GM10248 (cell line): ENCODE measurements at regions not wholly inside any gene's neighbourhood (a gene's known extent, or its start where the extent isn't known, plus 50 kb on each side); places are given as distances from the start of the nearest gene placed in this dataset.

Experiments used
- CTCF ChIA-PET: fragments of 300-600 bp; sonication (Branson Sonifier 250); formaldehyde crosslinking; extraction: SDS; loops from one replicate; lab custom pipeline; 2021; ENCODE audit warnings: antibody characterized with exemption; lab: Yijun Ruan, JAX
- POLR2A ChIA-PET: fragments of 350-650 bp; sonication (Branson Sonifier 250); formaldehyde crosslinking; extraction: SDS; loops from one replicate; lab custom pipeline; 2020; ENCODE audit warnings: antibody characterized with exemption; lab: Yijun Ruan, JAX
- DNase-seq: peaks from one replicate; pipeline ENCODE4 v3.0.0; 2012; ENCODE audit errors: extremely low spot score
- CTCF ChIP-seq: IDR thresholded peaks from 2 replicates; pipeline ENCODE4 v1.5.1; 2012; ENCODE audit warnings: mild to moderate bottlenecking, low read depth; ENCODE audit errors: extremely low read depth, missing control alignments, control extremely low read depth

GRCh38 chr2:60273836-60274235 lies 279.6 kb downstream of the BCL11A start:
- CTCF ChIA-PET, result interaction anchor here (1.4 kb wide), 1 partner anchor 38 kb away, joined by 3 read pairs; no protein-coding TSS in a partner anchor
- TF ChIP-seq CTCF, result no peak
- no peak for DNase-seq
- POLR2A ChIA-PET, result no interaction called here

- ChIA-PET POLR2A (no interaction called here), CTCF (no interaction called here)
- no peak for TF ChIP-seq CTCF
- DNase-seq, result no peak
Measured at GRCh38 chr2:60271713-60272112, 281.7 kb downstream of the BCL11A start.

- ChIA-PET CTCF (no interaction called here), POLR2A (no interaction called here)
- DNase-seq, result no peak
- TF ChIP-seq CTCF, result no peak
Measured at GRCh38 chr2:60271131-60271530, 282.3 kb downstream of the BCL11A start.

- no peak for DNase-seq
- no peak for TF ChIP-seq CTCF
- CTCF ChIA-PET, result no interaction called here
- POLR2A ChIA-PET, result no interaction called here
Measured at GRCh38 chr2:60268661-60269060, 284.8 kb downstream of the BCL11A start.

- CTCF ChIA-PET, result interaction anchor here (0.9 kb wide), 1 partner anchor 9 kb away, joined by 3 read pairs; no protein-coding TSS in a partner anchor
- no peak for TF ChIP-seq CTCF
- no peak for DNase-seq
- POLR2A ChIA-PET, result no interaction called here
Measured at GRCh38 chr2:60268032-60268431, 285.4 kb downstream of the BCL11A start.

GRCh38 chr2:60267122-60267521 lies 286.3 kb downstream of the BCL11A start:
- POLR2A ChIA-PET, result no interaction called here
- no peak for DNase-seq
- TF ChIP-seq CTCF, result no peak
- CTCF ChIA-PET, result no interaction called here

GRCh38 chr2:60262178-60262577 lies 291.3 kb downstream of the BCL11A start:
- no peak for TF ChIP-seq CTCF
- CTCF ChIA-PET, result no interaction called here
- POLR2A ChIA-PET, result no interaction called here
- DNase-seq, result no peak
